RWPE1 (cell line): ENCODE measurements at regions not wholly inside any gene's neighbourhood (a gene's known extent, or its start where the extent isn't known, plus 50 kb on each side); places are given as distances from the start of the nearest gene placed in this dataset.
A peak's percentile ranks its signal among the peaks of the same experiment; 100 is the strongest.

Experiments
- CTCF ChIA-PET: fragments of 350-600 bp; sonication (Branson Sonifier 250); formaldehyde crosslinking; extraction: SDS; loops from one replicate; lab custom pipeline; 2021; lab: Yijun Ruan, JAX
- POLR2A ChIA-PET: fragments of 400-600 bp; formaldehyde crosslinking; extraction: SDS; loops from one replicate; lab custom pipeline; 2020; ENCODE audit warnings: antibody characterized with exemption; ENCODE audit not compliant: low non-redundant PET; lab: Yijun Ruan, JAX
- DNase-seq: peaks from one replicate; pipeline ENCODE4 v3.0.0; 2012; ENCODE audit warnings: low spot score
- H3K27ac ChIP-seq: fragments of 450-650 bp; 2 replicates; pipeline ENCODE4 v1.5.1; 2017
- TF ChIP-seq, protein P1 (sequence below): fragments of 450-650 bp; conservative IDR thresholded peaks from 2 replicates; pipeline ENCODE4 v1.5.1; 2017; ENCODE audit warnings: low read depth, mild to moderate bottlenecking

DNA sequence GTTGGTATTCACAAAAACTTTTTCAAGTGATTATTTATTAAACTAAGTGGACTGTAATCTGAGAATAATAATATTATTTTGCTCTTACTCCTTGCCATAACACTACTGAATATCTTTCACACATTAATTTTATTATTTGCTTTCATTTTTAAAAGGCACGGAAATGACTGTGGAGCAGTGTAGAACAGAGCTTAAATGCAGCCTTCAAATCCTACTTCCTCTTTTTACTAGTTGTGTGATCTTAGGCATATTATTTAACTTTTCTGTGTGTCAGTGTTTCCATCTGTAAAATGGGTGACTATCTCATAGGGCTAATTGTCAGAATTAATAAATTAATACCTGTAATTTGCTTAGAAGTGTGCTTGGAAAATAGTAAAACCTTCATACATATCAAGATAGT is 55.5 kb upstream of the SLC8A1 start:
- ChIA-PET CTCF (no interaction called here), POLR2A (no interaction called here)

DNA sequence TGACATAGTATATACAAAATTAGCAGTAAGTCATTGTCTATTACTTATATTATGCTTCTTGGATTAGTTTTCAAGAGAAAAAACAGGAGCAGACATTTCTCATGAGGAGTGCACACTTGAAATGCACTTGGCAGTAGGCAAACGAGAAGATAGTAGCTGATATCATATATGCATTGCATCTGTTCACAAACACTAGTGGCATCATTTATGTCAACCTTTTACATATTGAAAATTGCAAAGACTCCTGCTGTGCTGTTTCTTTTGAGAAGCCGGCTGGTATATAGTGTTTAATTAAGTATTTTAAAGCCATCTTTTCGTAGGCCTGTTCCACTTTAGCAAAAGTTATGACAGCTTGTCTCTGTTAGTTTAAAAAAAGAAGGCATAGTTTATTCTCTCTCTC is 58.4 kb upstream of the SLC8A1 start:
- no peak for DNase-seq
- H3K27ac ChIP-seq: no peak overlapping the region
- POLR2A ChIA-PET: no interaction called here
- TF ChIP-seq, protein P1, sequence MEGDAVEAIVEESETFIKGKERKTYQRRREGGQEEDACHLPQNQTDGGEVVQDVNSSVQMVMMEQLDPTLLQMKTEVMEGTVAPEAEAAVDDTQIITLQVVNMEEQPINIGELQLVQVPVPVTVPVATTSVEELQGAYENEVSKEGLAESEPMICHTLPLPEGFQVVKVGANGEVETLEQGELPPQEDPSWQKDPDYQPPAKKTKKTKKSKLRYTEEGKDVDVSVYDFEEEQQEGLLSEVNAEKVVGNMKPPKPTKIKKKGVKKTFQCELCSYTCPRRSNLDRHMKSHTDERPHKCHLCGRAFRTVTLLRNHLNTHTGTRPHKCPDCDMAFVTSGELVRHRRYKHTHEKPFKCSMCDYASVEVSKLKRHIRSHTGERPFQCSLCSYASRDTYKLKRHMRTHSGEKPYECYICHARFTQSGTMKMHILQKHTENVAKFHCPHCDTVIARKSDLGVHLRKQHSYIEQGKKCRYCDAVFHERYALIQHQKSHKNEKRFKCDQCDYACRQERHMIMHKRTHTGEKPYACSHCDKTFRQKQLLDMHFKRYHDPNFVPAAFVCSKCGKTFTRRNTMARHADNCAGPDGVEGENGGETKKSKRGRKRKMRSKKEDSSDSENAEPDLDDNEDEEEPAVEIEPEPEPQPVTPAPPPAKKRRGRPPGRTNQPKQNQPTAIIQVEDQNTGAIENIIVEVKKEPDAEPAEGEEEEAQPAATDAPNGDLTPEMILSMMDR: no peak
- CTCF ChIA-PET: no interaction called here

More for the DNA sequence above, 55.5 kb upstream of the SLC8A1 start:
- DNase-seq: no peak
- H3K27ac ChIP-seq: no peak overlapping the region
- TF ChIP-seq, protein P1: no peak

DNA sequence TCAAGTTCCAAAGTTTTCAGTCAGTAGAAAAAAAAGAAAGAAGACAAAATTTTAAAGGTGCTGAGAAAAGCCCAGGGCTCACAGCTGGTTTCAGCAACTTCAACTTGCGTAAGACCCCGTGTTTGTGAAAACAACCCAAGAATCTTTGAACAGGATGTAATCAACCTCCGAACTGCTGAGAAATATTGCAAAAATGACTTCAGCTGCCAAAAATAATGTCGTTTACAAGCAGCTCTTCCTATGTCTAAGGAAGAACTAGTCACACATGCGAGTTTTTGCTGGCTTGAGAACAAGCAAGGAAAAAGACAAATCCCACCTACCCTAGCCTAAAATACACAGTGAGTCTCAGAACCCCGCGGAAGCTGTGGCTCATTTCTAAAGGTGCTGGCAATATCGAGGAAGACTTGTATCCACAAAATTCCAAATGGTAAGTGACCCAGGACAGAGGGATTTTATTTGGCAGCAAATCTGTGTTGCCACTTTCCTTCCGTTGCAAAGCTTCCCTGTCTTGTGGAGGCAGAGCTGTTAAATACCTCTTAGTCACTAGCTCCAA is 59.8 kb upstream of the SLC8A1 start:
- DNase-seq: peak; percentile 7

DNA sequence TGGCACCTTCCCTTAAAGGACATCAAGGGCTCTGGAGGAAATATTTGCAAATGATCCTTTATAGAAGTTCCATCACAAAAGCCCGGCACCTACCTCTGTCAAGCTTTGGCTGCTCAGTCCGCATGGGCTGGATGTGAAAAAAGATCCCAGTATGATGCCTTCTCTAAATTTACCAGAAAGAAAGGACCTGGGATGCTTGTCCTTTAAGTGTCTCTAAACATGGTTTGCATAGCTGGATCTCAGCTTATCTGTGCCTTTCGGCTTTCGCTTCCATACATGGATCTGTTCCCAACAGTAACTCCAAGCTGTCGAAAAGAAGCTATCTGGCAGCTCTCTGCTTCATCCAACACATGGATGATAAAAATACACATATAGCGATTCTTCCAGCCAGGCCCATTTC is 60.4 kb upstream of the SLC8A1 start:
- H3K27ac ChIP-seq: no peak overlapping the region
- ChIA-PET CTCF (interaction anchor here (0.7 to 1.1 kb wide), 2 partner anchors 308 to 1197 kb away, joined by 4 to 7 read pairs; no protein-coding TSS in a partner anchor), POLR2A (interaction anchor here (0.6 kb wide), 1 partner anchor 715 kb away, joined by 7 read pairs; no protein-coding TSS in a partner anchor)
- DNase-seq: no peak
- TF ChIP-seq, protein P1: no peak

More for the DNA sequence above, 59.8 kb upstream of the SLC8A1 start:
- TF ChIP-seq, protein P1: no peak
- POLR2A ChIA-PET: no interaction called here
- no peak overlapping the region for H3K27ac ChIP-seq
- CTCF ChIA-PET: interaction anchor here (0.6 to 1.1 kb wide), 2 partner anchors 309 to 1820 kb away, joined by 4 to 6 read pairs; no protein-coding TSS in a partner anchor

DNA sequence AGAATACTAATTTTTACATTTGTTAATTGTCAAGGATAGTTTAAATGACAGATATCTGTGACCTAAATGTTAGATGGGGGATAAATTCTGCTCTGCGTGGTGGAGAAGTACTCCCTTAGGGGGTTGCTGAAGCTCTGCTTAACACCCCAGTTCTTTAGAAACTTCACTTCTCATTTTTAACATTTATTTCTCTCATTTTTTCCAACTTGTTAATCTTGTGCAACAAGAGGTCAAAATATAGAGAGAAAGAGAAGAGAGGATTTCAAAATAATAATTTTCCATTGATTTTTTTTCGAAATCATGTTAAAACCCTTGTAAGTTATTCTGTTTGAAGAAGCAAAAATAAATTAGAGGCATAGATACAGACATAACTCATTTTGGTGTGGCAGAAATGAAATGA is 61.3 kb upstream of the SLC8A1 start:
- ChIA-PET CTCF (interaction anchor here (0.6 to 0.7 kb wide), 2 partner anchors 519 to 1198 kb away, joined by 3 to 7 read pairs; no protein-coding TSS in a partner anchor), POLR2A (no interaction called here)
- TF ChIP-seq, protein P1: no peak
- no peak overlapping the region for H3K27ac ChIP-seq
- no peak for DNase-seq

DNA sequence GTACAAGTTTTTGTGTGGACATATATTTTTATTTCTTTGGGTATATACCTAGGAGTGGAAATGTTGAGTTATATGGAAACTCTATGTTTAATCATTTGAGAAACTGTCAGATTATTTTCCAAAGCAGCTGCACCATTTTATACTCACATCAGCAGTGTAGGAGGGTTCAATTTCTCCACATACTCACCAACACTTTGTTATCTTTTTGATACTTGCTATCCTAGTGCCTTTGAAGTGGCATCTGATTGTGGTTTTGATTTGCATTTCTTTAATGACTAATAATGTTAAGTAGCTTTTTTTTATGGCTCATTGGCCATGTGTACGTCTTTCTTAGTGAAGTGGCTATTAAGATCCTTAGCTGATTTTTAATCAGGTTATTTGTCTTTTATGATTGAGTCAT is 64.7 kb upstream of the SLC8A1 start:
- TF ChIP-seq, protein P1: no peak
- POLR2A ChIA-PET: no interaction called here
- CTCF ChIA-PET: no interaction called here
- DNase-seq: no peak
- H3K27ac ChIP-seq: no peak overlapping the region
